Left ventricle myocardium inferior (tissue), 1 donor: ENCODE measurements at regions not wholly inside any gene's neighbourhood (a gene's known extent, or its start where the extent isn't known, plus 50 kb on each side); places are given as distances from the start of the nearest gene placed in this dataset.

Experiments
- DNase-seq: peaks from one replicate; pipeline ENCODE4 v3.0.0-alpha.2; 2020
- H3K27ac ChIP-seq: fragments of 200-600 bp; replicated peaks from 2 replicates; pipeline ENCODE4 v1.8.0; 2021
- H3K27me3 ChIP-seq: fragments of 200-600 bp; 2 replicates; pipeline ENCODE4 v1.8.0; 2021; ENCODE audit warnings: low read depth
- H3K36me3 ChIP-seq: fragments of 200-600 bp; 2 replicates; pipeline ENCODE4 v1.8.0; 2021
- H3K4me1 ChIP-seq: fragments of 200-600 bp; 2 replicates; pipeline ENCODE4 v1.8.0; 2021
- H3K4me3 ChIP-seq: fragments of 200-600 bp; 2 replicates; pipeline ENCODE4 v1.8.0; 2021; ENCODE audit warnings: mild to moderate bottlenecking, moderate library complexity
- H3K9me3 ChIP-seq: fragments of 200-600 bp; replicated peaks from 2 replicates; pipeline ENCODE4 v1.8.0; 2021
- CTCF ChIP-seq: fragments of 200-600 bp; IDR thresholded peaks from 2 replicates; pipeline ENCODE4 v1.8.0; 2021; ENCODE audit warnings: antibody characterized with exemption, mild to moderate bottlenecking, borderline replicate concordance
- intact Hi-C: fragments of 100-400 bp; cut with micrococcal nuclease; formaldehyde crosslinking; loops from one replicate; pipeline ENCODE4 v1.11.0; 2022
- donor health status: DM: no; HTN: yes; CAD: no; lungs with severe emphysema.

- Histone ChIP-seq H3K27ac (no peak overlapping the region), H3K4me1 (no peaks in the 10 kb centered on the region), H3K9me3 (no peaks in the 10 kb centered on the region), H3K27me3 (peaks cover 79% of the 10 kb centered on the region), H3K36me3 (no peaks in the 10 kb centered on the region), H3K4me3 (no peak overlapping the region)
- intact Hi-C loops: no loop called here
- no peak for TF ChIP-seq CTCF
- no peak for DNase-seq
These were observed 587.7 kb downstream of the BRD1 start for GRCh38 chr22:49240016-49240380.

GRCh38 chr22:49239264-49240015, 588.2 kb downstream of the BRD1 start:
- Histone ChIP-seq H3K36me3 (no peaks in the 10 kb centered on the region), H3K27me3 (peaks cover 77% of the 10 kb centered on the region), H3K27ac (no peak overlapping the region), H3K4me3 (no peak overlapping the region), H3K4me1 (no peaks in the 10 kb centered on the region), H3K9me3 (no peaks in the 10 kb centered on the region)
- intact Hi-C loops: no loop called here
- DNase-seq: no peak
- no peak for TF ChIP-seq CTCF

- DNase-seq: no peak
- H3K27me3 ChIP-seq: peaks cover 77% of the 10 kb centered on the region
- intact Hi-C loops: no loop called here
These were observed 589.2 kb downstream of the BRD1 start for GRCh38 chr22:49238181-49239141.

GRCh38 chr22:49237703-49238102, 590.0 kb downstream of the BRD1 start:
- no peak for TF ChIP-seq CTCF
- no peaks in the 10 kb centered on the region for H3K4me1 ChIP-seq
- H3K27me3 ChIP-seq: peaks cover 83% of the 10 kb centered on the region
- H3K36me3 ChIP-seq: no peaks in the 10 kb centered on the region
- intact Hi-C loops: no loop called here
- no peak overlapping the region for H3K27ac ChIP-seq
- no peak for DNase-seq
- H3K4me3 ChIP-seq: no peak overlapping the region
- H3K9me3 ChIP-seq: no peaks in the 10 kb centered on the region

More at GRCh38 chr22:49238181-49239141, 589.2 kb downstream of the BRD1 start:
- H3K4me1 ChIP-seq: no peaks in the 10 kb centered on the region
- TF ChIP-seq CTCF: no peak
- H3K27ac ChIP-seq: no peak overlapping the region
- no peaks in the 10 kb centered on the region for H3K9me3 ChIP-seq
- H3K36me3 ChIP-seq: no peaks in the 10 kb centered on the region
- no peak overlapping the region for H3K4me3 ChIP-seq

- TF ChIP-seq CTCF: no peak
- peaks cover 87% of the 10 kb centered on the region for H3K27me3 ChIP-seq
- no peak overlapping the region for H3K27ac ChIP-seq
- H3K4me1 ChIP-seq: no peaks in the 10 kb centered on the region
- H3K4me3 ChIP-seq: no peak overlapping the region
- intact Hi-C loops: no loop called here
- no peaks in the 10 kb centered on the region for H3K36me3 ChIP-seq
- no peaks in the 10 kb centered on the region for H3K9me3 ChIP-seq
- no peak for DNase-seq
These were observed 590.4 kb downstream of the BRD1 start for GRCh38 chr22:49237279-49237678.
